IMR-90 (cell line): ENCODE measurements at regions not wholly inside any gene's neighbourhood (a gene's known extent, or its start where the extent isn't known, plus 50 kb on each side); places are given as distances from the start of the nearest gene placed in this dataset.

Experiments used
- ATAC-seq: fragments of 200-7000 bp; cut with Tn5 transposase; 2 replicates; pipeline ENCODE4 v1.9.1; 2020; ENCODE audit warnings: low read depth, mild to moderate bottlenecking, moderate library complexity
- BruUV-seq: library from RNA; stranded (reverse); fragments of 400-500 nt; replicated peaks from 2 replicates; lab custom pipeline; 2021; lab: Mats Ljungman, UMichigan
- CTCF ChIA-PET: fragments of 300-600 bp; formaldehyde crosslinking; extraction: SDS; loops from one replicate; lab custom pipeline; 2021; ENCODE audit warnings: antibody characterized with exemption; lab: Yijun Ruan, JAX
- POLR2A ChIA-PET: fragments of 300-600 bp; sonication (Branson Sonifier 250); formaldehyde crosslinking; loops from one replicate; lab custom pipeline; 2022; ENCODE audit warnings: antibody characterized with exemption; ENCODE audit not compliant: unreplicated experiment; lab: Charles Lee
- DNase-seq: peaks from one replicate; pipeline ENCODE4 v3.0.0; 2013
- H2AFZ ChIP-seq: replicated peaks from 2 replicates; pipeline ENCODE3; 2013; ENCODE audit warnings: low read length, mild to moderate bottlenecking; ENCODE audit not compliant: poor library complexity
- H2AK5ac ChIP-seq: 2 replicates; pipeline ENCODE4 v1.6.1; 2013; ENCODE audit warnings: low read depth, low read length, inconsistent platforms
- H2AK9ac ChIP-seq: replicated peaks from 2 replicates; pipeline ENCODE3; 2013; ENCODE audit warnings: mild to moderate bottlenecking, low read depth, low read length, moderate library complexity; ENCODE audit not compliant: poor library complexity
- H2BK120ac ChIP-seq: 2 replicates; pipeline ENCODE4 v1.6.1; 2013; ENCODE audit warnings: low read depth, low read length, inconsistent platforms
- H2BK15ac ChIP-seq: 3 replicates; pipeline ENCODE4 v1.6.1; 2013; ENCODE audit warnings: low read depth, low read length, inconsistent platforms
- H2BK20ac ChIP-seq: 2 replicates; pipeline ENCODE4 v1.6.1; 2013; ENCODE audit warnings: low read depth, mild to moderate bottlenecking, inconsistent platforms, low read length, moderate library complexity
- H2BK5ac ChIP-seq: 2 replicates; pipeline ENCODE4 v1.6.1; 2013; ENCODE audit warnings: mild to moderate bottlenecking, low read depth, low read length, inconsistent platforms; ENCODE audit not compliant: poor library complexity, severe bottlenecking
- H3K14ac ChIP-seq: replicated peaks from 2 replicates; pipeline ENCODE4 v1.6.1; 2013; ENCODE audit warnings: low read depth, low read length, inconsistent platforms
- H3K18ac ChIP-seq: 2 replicates; pipeline ENCODE4 v1.6.1; 2013; ENCODE audit warnings: low read depth, low read length, control low read depth
- H3K23ac ChIP-seq: 2 replicates; pipeline ENCODE4 v1.6.1; 2013; ENCODE audit warnings: low read depth, low read length, inconsistent platforms
- H3K27ac ChIP-seq: 2 replicates; pipeline ENCODE4 v1.5.1; 2013; ENCODE audit warnings: mild to moderate bottlenecking, control low read depth, low read length; ENCODE audit not compliant: insufficient read depth
- H3K27me3 ChIP-seq: 2 replicates; pipeline ENCODE4 v1.6.1; 2013; ENCODE audit warnings: low read length; ENCODE audit not compliant: control insufficient read depth, insufficient read depth
- H3K36me3 ChIP-seq: 2 replicates; pipeline ENCODE4 v1.6.1; 2013; ENCODE audit warnings: low read length, mixed read lengths; ENCODE audit not compliant: control insufficient read depth, insufficient read depth
- H3K4ac ChIP-seq: 2 replicates; pipeline ENCODE4 v1.6.1; 2013; ENCODE audit warnings: low read depth, low read length, inconsistent platforms
- H3K4me1 ChIP-seq: 2 replicates; pipeline ENCODE4 v1.6.1; 2013; ENCODE audit warnings: low read length, mixed read lengths; ENCODE audit not compliant: control insufficient read depth, insufficient read depth
- H3K4me2 ChIP-seq: 2 replicates; pipeline ENCODE4 v1.6.1; 2013; ENCODE audit warnings: low read depth, mild to moderate bottlenecking, control low read depth, low read length, moderate library complexity
- H3K4me3 ChIP-seq: 2 replicates; pipeline ENCODE4 v1.5.1; 2013; ENCODE audit warnings: low read depth, mild to moderate bottlenecking, control low read depth, low read length, moderate library complexity; ENCODE audit not compliant: insufficient read depth
- H3K56ac ChIP-seq: 2 replicates; pipeline ENCODE4 v1.6.1; 2013; ENCODE audit warnings: low read length, inconsistent platforms; ENCODE audit not compliant: insufficient read depth; ENCODE audit errors: extremely low read depth
- H3K79me1 ChIP-seq, 2 experiments: 2 replicates each; pipeline ENCODE4 v1.6.1; 2013; ENCODE audit warnings: low read length in 2 of 2, inconsistent platforms in 1 of 2, low read depth in 1 of 2
- H3K9ac ChIP-seq: 2 replicates; pipeline ENCODE4 v1.6.1; 2013; ENCODE audit warnings: low read depth, low read length, control low read depth
- H3K9me1 ChIP-seq: 2 replicates; pipeline ENCODE4 v1.6.1; 2013; ENCODE audit warnings: low read length, inconsistent platforms; ENCODE audit not compliant: insufficient read depth
- H3K9me3 ChIP-seq: 2 replicates; pipeline ENCODE4 v1.6.1; 2013; ENCODE audit warnings: low read length; ENCODE audit not compliant: control insufficient read depth, insufficient read depth
- H4K20me1 ChIP-seq: 2 replicates; pipeline ENCODE4 v1.6.1; 2013; ENCODE audit warnings: low read length, inconsistent platforms; ENCODE audit not compliant: insufficient read depth
- H4K5ac ChIP-seq: 2 replicates; pipeline ENCODE4 v1.6.1; 2013; ENCODE audit warnings: mild to moderate bottlenecking, low read depth, low read length, control low read depth
- H4K8ac ChIP-seq, 2 experiments: 2 replicates each; pipeline ENCODE4 v1.6.1; 2013; ENCODE audit warnings: low read depth in 2 of 2, low read length in 2 of 2, control low read depth in 1 of 2, inconsistent platforms in 1 of 2
- H4K91ac ChIP-seq: 2 replicates; pipeline ENCODE4 v1.6.1; 2013; ENCODE audit warnings: low read depth, low read length, inconsistent platforms; ENCODE audit not compliant: insufficient read depth
- BHLHE40 ChIP-seq: fragments of 150-350 bp; IDR thresholded peaks from 2 replicates; pipeline ENCODE4 v1.6.1; 2016; ENCODE audit warnings: mild to moderate bottlenecking, low read depth, low read length
- CEBPB ChIP-seq: IDR thresholded peaks from 2 replicates; pipeline ENCODE4 v1.6.1; 2012; ENCODE audit warnings: low read depth, low read length, improper control_type of control experiment
- CHD1 ChIP-seq: IDR thresholded peaks from 2 replicates; pipeline ENCODE4 v1.6.1; 2012; ENCODE audit warnings: low read depth, low read length, improper control_type of control experiment
- CTCF ChIP-seq: conservative IDR thresholded peaks from 2 replicates; pipeline ENCODE4 v1.5.1; 2012; ENCODE audit warnings: mild to moderate bottlenecking, low read depth, low read length, improper control_type of control experiment
- ELK1 ChIP-seq: fragments of 150-350 bp; IDR thresholded peaks from 2 replicates; pipeline ENCODE4 v1.6.1; 2016; ENCODE audit warnings: low read depth, mild to moderate bottlenecking, low read length, moderate library complexity, borderline replicate concordance
- FOS ChIP-seq: fragments of 150-350 bp; IDR thresholded peaks from 2 replicates; pipeline ENCODE4 v1.6.1; 2016; ENCODE audit warnings: low read depth, low read length
- MAFK ChIP-seq: IDR thresholded peaks from 2 replicates; pipeline ENCODE4 v1.6.1; 2012; ENCODE audit warnings: low read depth, low read length, improper control_type of control experiment
- MAZ ChIP-seq: IDR thresholded peaks from 2 replicates; pipeline ENCODE4 v1.6.1; 2012; ENCODE audit warnings: low read depth, mild to moderate bottlenecking, low read length, improper control_type of control experiment, moderate library complexity, borderline replicate concordance
- MXI1 ChIP-seq: IDR thresholded peaks from 2 replicates; pipeline ENCODE4 v1.6.1; 2012; ENCODE audit warnings: low read depth, mild to moderate bottlenecking, low read length, moderate library complexity, borderline replicate concordance
- NFE2L2 ChIP-seq: fragments of 150-350 bp; IDR thresholded peaks from 2 replicates; pipeline ENCODE4 v1.6.1; 2016; ENCODE audit warnings: low read depth, mild to moderate bottlenecking, low read length
- POLR2A ChIP-seq: IDR thresholded peaks from 2 replicates; pipeline ENCODE4 v1.6.1; 2012; ENCODE audit warnings: mild to moderate bottlenecking, low read depth, low read length
- RAD21 ChIP-seq: IDR thresholded peaks from 2 replicates; pipeline ENCODE4 v1.6.1; 2012; ENCODE audit warnings: low read length, improper control_type of control experiment
- RCOR1 ChIP-seq: IDR thresholded peaks from 2 replicates; pipeline ENCODE4 v1.6.1; 2012; ENCODE audit warnings: mild to moderate bottlenecking, low read length, improper control_type of control experiment; ENCODE audit not compliant: insufficient replicate concordance
- RFX5 ChIP-seq: IDR thresholded peaks from 2 replicates; pipeline ENCODE4 v1.8.0; 2012; ENCODE audit warnings: low read depth, mild to moderate bottlenecking, low read length, moderate library complexity
- SMC3 ChIP-seq: fragments of 150-350 bp; IDR thresholded peaks from 2 replicates; pipeline ENCODE4 v1.6.1; 2016; ENCODE audit warnings: low read depth, mild to moderate bottlenecking, antibody characterized with exemption, low read length, moderate library complexity
- USF2 ChIP-seq: fragments of 150-350 bp; IDR thresholded peaks from 2 replicates; pipeline ENCODE4 v1.6.1; 2017; ENCODE audit warnings: mild to moderate bottlenecking, antibody characterized with exemption, low read length, low read depth
- WGBS, 2 experiments: methylation state at CpG; one replicate each; pipeline versions ENCODE4 v1.1.5 to v1.1.7; 2013; ENCODE audit warnings: missing lambda C conversion rate in 2 of 2; ENCODE audit not compliant: insufficient read length in 1 of 2; ENCODE audit errors: extremely low coverage in 2 of 2; 5-methylcytosine and 5-hydroxymethylcytosine counted together
- dilution Hi-C: fragments of 300-500 bp; cut with HindIII; formaldehyde crosslinking; loops from one replicate; pipeline ENCODE4 v1.14.3; 2018; ENCODE audit warnings: low sequenced_read_pairs; ENCODE audit not compliant: unreplicated experiment
- in situ Hi-C: fragments of 300-500 bp; cut with MboI; formaldehyde crosslinking; loops from 3 replicates; pipeline ENCODE4 v1.14.3; 2019; ENCODE audit warnings: low sequenced_read_pairs, inconsistent platforms, mixed read lengths
- intact Hi-C: fragments of 100-400 bp; cut with micrococcal nuclease; formaldehyde crosslinking; loops from 2 replicates; pipeline ENCODE4 v1.10.0; 2022

- Histone ChIP-seq H2BK120ac (no peak overlapping the region), H4K5ac (no peak overlapping the region), H3K18ac (no peak overlapping the region), H3K9me1 (no peaks in the 10 kb centered on the region), H3K4me2 (no peak overlapping the region), H3K56ac (no peak overlapping the region), H3K14ac (no peak overlapping the region), H3K79me1 (no peaks in the 10 kb centered on the region), H3K9ac (no peak overlapping the region), H3K23ac (no peak overlapping the region), H3K36me3 (no peaks in the 10 kb centered on the region), H3K9me3 (no peaks in the 10 kb centered on the region), H3K4me1 (peaks cover 2% of the 10 kb centered on the region; the same call in 1 of the 2 replicates), H2AK9ac (no peak overlapping the region), H2BK5ac (no peak overlapping the region), H2AK5ac (no peak overlapping the region), H2BK15ac (no peak overlapping the region), H4K91ac (no peak overlapping the region), H3K27ac (no peak overlapping the region), H3K27me3 (no peaks in the 10 kb centered on the region), H2AFZ (peak overlapping the region; percentile 48), H4K20me1 (no peaks in the 10 kb centered on the region), H2BK20ac (no peak overlapping the region), H4K8ac (no peak overlapping the region), H3K4me3 (no peak overlapping the region), H3K4ac (no peak overlapping the region)
- ATAC-seq (no peak), DNase-seq (no peak)
- intact Hi-C loops (no loop called here), dilution Hi-C loops (no loop called here), in situ Hi-C loops (no loop called here)
- no CpG with 5 or more reads among the region's 6 CpGs for WGBS, 2 experiments
- no TSS peak for BruUV-seq
- POLR2A ChIA-PET, result no interaction called here
- CTCF ChIA-PET, result no interaction called here
- TF ChIP-seq RCOR1 (no peak), CHD1 (no peak), USF2 (no peak), NFE2L2 (no peak), SMC3 (no peak), BHLHE40 (no peak), RAD21 (no peak), CEBPB (no peak), MAFK (no peak), ELK1 (no peak), POLR2A (no peak), MAZ (no peak), RFX5 (no peak), MXI1 (no peak), CTCF (no peak), FOS (no peak)
Observed at GRCh38 chr1:81135524-81135923, 665.2 kb upstream of the ADGRL2 start.
